ENCODE measurements at regions not wholly inside any gene's neighbourhood (a gene's known extent, or its start where the extent isn't known, plus 50 kb on each side); places are given as distances from the start of the nearest gene placed in this dataset.

GRCh38 chr10:4057021-4057420 is 272.0 kb upstream of the KLF6 start:
- TF ChIP-seq CTCF (optimal IDR thresholded peaks at IDR 0.05 in 1 of 3, IDR thresholded peaks at IDR 0.05 in 1 of 3, conservative IDR thresholded peaks at IDR 0.05 in 1 of 3; ENCODE audit: extremely low read depth in 1 of 3, insufficient read depth in 2 of 3, low read length in 3 of 3) (no peak), EZH2 (IDR thresholded peaks at IDR 0.05; ENCODE audit: low read length) (no peak)

All from keratinocyte (primary cell).